Peyer's patch (tissue), 4 donors: ENCODE measurements at regions not wholly inside any gene's neighbourhood (a gene's known extent, or its start where the extent isn't known, plus 50 kb on each side); places are given as distances from the start of the nearest gene placed in this dataset.

Experiments
- CTCF ChIP-seq, 6 experiments: fragments of 450-650 bp in 4 of 6; fragments of 200-600 bp in 2 of 6; sonication (generic) in 1 of 6; IDR thresholded peaks; one replicate each; pipeline ENCODE4 v1.5.1; 2017 to 2019; ENCODE audit warnings: antibody characterized with exemption in 6 of 6, mild to moderate bottlenecking in 3 of 6, moderate library complexity in 1 of 6
- POLR2A ChIP-seq, 2 donors: fragments of 450-650 bp; IDR thresholded peaks; one replicate each; pipeline ENCODE4 v1.5.1; 2017; ENCODE audit warnings: antibody characterized with exemption in 2 of 2, mild to moderate bottlenecking in 2 of 2, moderate library complexity in 2 of 2

GRCh38 chr9:129467739-129468666 is 152.9 kb downstream of the C9orf50 start:
- TF ChIP-seq CTCF (IDR thresholded peaks at IDR 0.05), result no peak
- no peak for TF ChIP-seq POLR2A (IDR thresholded peaks at IDR 0.05)
